Muscle of arm (tissue), 1 donor: ENCODE measurements at regions not wholly inside any gene's neighbourhood (a gene's known extent, or its start where the extent isn't known, plus 50 kb on each side); places are given as distances from the start of the nearest gene placed in this dataset.
A peak's percentile ranks its signal among the peaks of the same experiment; 100 is the strongest.
"Not testable (repeated sequence)": the region's sequence is repeated elsewhere in the genome, so short reads cannot be mapped to it uniquely, and the experiment has no call there.

Experiments
- DNase-seq: peaks from one replicate; pipeline ENCODE4 v3.0.0-alpha.2; 2013

GRCh38 chr3:125645616-125646015, 50.3 kb upstream of the OSBPL11 start:
- no peak for DNase-seq

GRCh38 chr3:125646581-125646980, 51.3 kb upstream of the OSBPL11 start:
- DNase-seq, result no peak

- no peak for DNase-seq
Observed at GRCh38 chr3:125647318-125648014, 52.2 kb upstream of the OSBPL11 start.

DNA sequence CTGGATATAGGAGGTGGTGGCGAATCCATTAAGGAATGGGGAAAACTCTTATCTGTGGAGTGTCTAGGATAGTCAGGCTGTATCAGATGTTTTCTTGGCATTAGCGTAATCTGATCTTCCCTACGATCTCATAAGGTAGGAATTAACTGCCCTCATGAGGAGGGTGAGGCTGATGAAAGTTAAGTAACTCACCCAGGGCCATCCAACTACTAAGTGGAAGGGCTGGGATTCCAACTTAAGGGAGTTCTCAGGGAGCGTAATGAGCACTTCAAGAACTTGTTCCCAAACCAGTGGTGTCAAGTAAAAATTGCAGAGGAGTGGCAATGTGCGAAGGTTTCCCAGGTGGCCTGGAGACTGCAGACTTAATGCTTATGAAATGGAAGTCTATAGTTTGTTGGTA, 55.9 kb upstream of the OSBPL11 start:
- no peak for DNase-seq

- no peak for DNase-seq
Observed at GRCh38 chr3:125652349-125652748, 57.1 kb upstream of the OSBPL11 start.

DNA sequence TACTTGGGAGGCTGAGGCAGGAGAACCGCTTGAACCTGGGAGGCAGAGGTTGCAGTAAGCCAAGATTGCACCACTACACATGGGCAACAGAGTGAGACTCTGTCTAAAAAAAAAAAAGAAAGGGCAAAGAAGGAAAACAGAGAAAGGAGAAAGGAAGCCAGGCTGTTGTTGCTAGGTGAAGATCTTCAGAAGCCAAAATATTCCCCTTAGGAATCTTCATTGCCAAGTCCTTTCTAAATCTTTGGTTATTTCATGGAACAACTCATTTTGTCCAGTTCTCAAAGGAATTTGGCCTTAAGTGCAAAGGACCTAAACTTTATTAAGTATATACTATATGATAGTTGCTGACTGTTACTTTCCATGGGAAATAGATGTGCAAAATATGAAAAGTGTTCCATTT, 59.2 kb upstream of the OSBPL11 start:
- no peak for DNase-seq

DNA sequence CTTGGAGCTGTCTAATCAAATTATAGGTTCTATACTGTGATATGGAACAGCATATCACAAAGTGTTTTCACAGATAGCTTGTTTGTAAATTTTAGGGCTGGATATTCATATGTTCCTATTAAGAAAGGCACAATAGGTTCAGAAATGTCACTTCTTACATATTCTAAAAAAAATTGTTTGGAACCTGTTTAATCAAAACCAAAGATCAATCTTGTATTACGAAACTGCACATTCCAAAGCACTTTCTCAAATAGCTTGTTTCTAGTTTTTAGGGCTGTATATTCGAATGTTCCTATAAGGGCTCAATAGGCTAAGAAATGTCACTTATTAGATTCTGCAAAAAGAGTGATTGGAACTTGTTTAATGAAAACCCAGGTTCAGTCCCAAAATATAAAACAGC, 67.4 kb upstream of the OSBPL11 start:
- no peak for DNase-seq

- no peak for DNase-seq
Observed at GRCh38 chr3:125670352-125670751, 75.1 kb upstream of the OSBPL11 start.

- DNase-seq, result no peak
Observed at GRCh38 chr3:125670945-125671344, 75.6 kb upstream of the OSBPL11 start.

DNA sequence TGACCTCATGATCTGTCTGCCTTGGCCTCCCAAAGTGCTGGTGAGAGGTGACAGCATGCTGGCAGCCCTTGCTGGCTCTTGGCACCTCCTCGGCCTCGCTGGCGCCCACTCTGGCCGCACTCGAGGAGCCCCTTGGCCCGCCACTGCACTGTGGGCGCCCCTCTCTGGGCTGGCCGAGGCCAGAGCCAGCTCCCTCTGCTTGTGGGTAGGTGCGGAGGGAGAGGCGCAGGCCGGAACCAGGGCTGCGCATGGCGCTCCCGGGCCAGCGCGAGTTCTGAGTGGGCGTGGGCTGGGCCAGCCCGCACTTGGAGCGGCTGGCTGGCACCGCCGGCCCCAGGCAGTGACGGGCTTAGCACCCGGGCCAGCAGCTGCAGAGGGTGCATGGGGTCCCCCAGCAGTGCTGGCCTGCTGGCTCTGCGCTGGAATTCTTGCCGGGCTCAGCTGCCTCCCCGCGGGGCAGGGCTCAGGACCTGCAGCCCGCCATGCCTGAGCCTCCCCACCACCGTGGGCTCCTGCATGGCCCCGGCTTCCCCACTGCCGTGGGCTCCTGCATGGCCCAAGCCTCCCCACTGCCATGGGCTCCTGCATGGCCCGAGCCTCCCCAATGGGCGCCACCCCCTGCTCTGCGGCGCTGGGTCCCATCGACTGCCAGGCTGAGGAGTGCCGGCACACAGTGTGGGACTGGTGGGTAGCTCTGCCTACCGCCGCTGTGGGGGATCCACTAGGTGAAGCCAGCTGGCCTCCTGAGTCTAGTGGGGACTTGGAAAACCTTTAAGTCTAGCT, 76.4 kb upstream of the OSBPL11 start:
- no peak for DNase-seq

DNA sequence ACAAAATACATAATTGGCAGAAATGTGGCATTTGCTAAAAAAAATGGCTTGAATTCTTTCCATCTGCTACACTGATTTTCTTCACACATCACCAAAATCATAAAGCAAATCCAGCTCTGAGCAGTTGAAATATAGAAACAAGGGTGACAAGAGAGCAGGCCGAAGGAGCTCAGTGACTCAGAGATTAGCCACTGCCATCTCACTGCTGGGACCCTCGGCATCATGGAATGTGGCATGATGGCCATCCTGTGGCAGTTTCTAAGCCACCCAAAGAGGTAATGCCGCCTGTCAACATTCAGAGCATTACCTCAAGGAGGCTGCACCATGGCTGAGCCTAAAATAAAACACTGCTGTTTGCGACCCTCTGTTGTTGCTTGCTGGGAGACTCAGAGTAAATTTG, 80.5 kb upstream of the OSBPL11 start:
- no peak for DNase-seq

GRCh38 chr3:125679258-125679657, 84.0 kb upstream of the OSBPL11 start:
- DNase-seq, result no peak

DNA sequence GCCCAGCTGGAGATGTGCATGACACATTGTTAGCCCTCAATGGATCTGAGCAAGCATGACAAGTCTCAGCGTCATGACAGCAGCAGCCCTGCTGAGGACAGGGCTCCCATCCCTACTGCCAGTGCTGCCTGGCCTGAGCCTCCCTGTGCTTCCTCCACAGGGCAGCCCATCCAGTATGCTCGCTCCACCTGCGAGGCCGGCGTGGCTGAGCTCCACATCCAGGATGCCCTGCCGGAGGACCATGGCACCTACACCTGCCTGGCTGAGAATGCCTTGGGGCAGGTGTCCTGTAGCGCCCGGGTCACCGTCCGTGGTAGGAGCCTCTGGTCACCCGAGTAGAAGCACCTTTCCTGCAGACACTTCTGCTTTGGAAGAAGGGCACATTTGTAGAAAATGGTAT, 85.8 kb upstream of the OSBPL11 start:
- DNase-seq, result no peak

DNA sequence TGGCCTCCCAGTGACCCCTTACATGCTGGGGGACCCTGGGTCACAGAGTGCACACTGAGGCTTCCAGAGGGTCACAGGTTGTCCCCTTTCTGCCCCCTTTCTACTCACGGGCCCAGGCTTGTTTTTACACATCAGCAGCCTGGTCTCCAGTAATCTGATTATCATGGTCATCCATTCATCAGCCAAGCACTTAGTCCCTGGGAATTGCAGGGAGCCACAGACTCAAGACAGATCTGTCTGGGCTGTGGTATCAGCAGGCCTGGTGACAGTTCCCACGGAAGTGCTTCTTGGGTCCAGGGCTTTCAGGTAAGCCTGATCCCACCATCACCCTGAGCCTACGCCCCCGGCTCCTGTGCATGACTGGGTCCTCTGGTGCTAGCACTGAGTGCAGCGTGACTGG, 86.6 kb upstream of the OSBPL11 start:
- not testable (repeated sequence) for DNase-seq

DNA sequence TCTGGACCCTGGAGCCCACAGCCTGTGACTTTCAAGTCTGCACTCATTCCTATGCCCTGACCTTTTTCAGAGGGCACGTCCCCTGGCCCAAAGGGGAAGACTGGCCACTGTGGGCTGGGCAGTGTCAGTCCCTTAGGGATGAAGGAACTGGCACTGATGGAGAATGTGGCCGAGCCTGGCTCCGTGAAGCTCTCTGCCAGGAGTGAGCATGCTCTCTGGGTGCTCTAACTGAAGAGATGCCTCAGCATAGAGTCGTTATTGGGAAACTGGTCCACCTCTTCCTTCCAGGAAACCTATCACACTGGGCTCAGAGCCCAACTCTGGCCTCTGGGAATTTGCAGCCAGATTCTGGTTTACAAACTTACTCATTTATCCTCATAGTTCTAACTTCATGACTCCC, 87.3 kb upstream of the OSBPL11 start:
- peak; percentile 24 for DNase-seq

- DNase-seq, result peak; percentile 39
Observed at GRCh38 chr3:125683067-125683829, 88.0 kb upstream of the OSBPL11 start.

DNA sequence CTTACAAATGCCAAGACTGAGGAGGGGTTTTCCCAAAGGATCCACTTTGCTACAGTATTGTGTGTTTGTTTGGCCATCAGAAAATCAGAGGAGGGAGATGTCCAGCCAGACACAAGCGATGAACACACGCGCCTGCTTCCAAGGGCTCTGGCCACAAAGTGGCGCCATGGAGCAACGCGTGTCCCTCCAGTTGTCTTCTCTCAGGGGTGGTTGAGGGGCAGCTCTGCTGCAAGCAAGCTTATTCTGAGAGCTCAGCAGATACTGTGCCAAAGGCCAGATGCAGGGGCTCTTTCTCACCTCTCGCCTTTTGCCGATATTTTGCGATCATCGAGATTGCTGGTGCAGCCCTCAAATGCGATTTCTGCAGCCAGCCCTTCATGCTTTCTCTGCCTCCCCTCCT, 88.9 kb upstream of the OSBPL11 start:
- peak; percentile 18 for DNase-seq

DNA sequence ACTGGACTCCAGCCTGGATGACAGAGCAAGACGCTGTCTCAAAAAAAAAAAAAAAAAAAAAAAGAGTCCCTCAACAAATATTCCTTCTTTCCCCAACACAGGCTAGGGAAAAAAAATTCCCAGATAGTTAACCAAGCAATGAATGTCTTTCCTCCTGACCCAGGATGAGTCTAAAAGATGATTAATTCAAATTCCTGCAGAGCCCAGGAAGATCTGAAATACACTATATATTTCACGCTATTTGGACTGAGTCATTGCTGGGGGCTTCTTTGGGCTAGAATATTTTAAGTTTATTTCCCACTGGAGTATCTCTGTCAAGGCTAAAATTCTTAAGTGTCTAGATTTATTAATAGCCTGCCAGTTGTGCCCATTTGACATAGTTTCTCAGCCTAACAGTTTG, 90.4 kb upstream of the OSBPL11 start:
- not testable (repeated sequence) for DNase-seq

- no peak for DNase-seq
Observed at GRCh38 chr3:125692361-125692760, 97.1 kb upstream of the OSBPL11 start.

DNA sequence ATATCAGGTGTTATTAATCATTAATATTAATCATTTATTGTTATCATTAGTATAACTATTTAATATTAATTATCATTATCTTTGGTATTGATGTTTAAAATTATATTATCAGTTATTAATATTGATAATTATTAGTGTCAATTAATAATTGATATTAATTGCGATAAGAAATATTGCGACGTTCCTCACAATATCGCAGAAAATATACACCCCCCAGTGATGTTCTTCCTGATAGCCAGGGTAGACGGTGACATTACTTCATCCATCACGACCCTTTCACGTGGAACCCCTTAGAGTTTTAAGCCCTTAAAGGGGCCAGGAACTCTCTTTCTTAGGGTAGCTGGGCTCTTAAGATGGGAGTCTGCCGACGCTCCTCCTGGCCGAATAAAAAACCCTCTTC, 98.6 kb upstream of the OSBPL11 start:
- DNase-seq, result no peak

DNA sequence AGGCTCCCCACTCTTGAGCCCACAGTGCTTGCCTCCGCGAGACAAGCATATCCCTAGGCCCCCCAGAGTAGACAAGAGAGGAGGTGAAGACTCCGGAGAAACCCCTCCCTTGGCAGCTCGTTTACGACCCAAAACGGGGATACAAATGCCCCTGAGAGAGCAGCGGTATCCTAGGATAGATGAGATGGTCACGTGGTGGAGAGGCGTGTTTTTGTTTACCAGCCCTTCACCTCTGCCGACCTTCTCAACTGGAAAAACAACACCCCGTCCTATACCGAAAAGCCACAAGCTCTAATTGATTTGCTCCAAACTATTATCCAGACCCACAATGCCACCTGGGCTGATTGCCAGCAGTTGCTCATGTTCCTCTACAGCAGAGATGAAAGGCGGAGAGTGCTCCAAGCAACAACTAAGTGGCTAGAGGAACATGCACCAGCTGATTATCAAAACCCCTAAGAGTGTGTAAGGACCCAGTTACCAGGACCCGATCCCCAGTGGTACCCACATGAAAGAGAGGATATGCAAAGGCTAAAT, 99.5 kb upstream of the OSBPL11 start:
- no peak for DNase-seq

DNA sequence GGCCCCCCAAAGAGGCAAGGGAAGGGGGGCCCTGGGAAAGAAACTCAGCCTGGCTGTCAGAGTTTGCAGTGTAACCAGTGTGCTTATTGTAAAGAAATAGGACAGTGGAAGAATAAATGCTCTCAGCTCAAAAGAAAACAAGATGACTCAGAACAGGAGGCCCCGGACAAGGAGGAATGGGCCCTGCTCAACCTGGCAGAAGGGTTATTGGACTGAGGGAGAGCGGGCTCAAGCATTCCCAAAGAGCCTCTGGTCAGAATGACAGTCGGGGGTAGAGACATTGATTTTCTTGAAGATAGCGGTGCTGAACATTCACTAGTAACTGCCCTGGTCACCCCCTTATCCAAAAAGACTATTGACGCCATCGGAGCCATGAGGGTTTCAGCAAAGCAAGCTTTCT, 100.4 kb upstream of the OSBPL11 start:
- no peak for DNase-seq

DNA sequence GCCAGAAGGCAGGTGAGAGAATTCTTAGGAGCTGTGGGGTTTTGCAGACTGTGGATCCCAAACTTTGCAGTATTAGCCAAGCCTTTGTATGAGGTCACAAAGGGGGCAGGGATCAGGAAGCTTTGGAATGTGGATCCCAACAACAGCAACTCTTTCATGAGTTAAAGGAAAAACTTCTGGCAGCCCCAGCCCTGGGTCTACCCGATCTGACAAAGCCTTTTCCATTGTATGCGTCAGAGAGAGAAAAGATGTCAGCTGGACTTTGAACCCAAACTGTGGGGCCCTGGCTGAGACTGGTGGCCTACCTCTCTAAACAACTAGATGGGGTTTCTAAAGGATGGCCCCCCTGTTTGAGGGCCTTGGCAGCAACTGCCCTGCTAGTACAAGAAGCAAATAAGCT, 101.8 kb upstream of the OSBPL11 start:
- not testable (repeated sequence) for DNase-seq
